Psoas muscle (tissue), 7 donors: ENCODE measurements at regions not wholly inside any gene's neighbourhood (a gene's known extent, or its start where the extent isn't known, plus 50 kb on each side); places are given as distances from the start of the nearest gene placed in this dataset.

Source experiments
- ATAC-seq, 4 donors: fragments of 200-7000 bp; cut with Tn5 transposase; one replicate each; pipeline ENCODE4 v1.9.1; 2020; ENCODE audit warnings: moderate library complexity in 3 of 4, mild to moderate bottlenecking in 2 of 4
- DNase-seq, 2 donors: peaks; one replicate each; pipeline ENCODE4 v3.0.0-alpha.2; 2020
- H3K27ac ChIP-seq: fragments of 200-600 bp; one replicate; pipeline ENCODE4 v1.8.0; 2022
- H3K27me3 ChIP-seq, 3 donors: fragments of 200-600 bp in 1 of 3; one replicate each; pipeline versions ENCODE4 v1.6.1 to v1.8.0; 2013 to 2022; ENCODE audit warnings: low read length in 2 of 3, mild to moderate bottlenecking in 2 of 3, moderate library complexity in 1 of 3; ENCODE audit not compliant: insufficient read depth in 3 of 3
- H3K36me3 ChIP-seq, 2 donors: fragments of 200-600 bp in 1 of 2; one replicate each; pipeline versions ENCODE4 v1.6.1 to v1.8.0; 2013 to 2022; ENCODE audit warnings: low read depth in 1 of 2, mild to moderate bottlenecking in 1 of 2, moderate library complexity in 1 of 2; ENCODE audit not compliant: insufficient read depth in 1 of 2
- H3K4me1 ChIP-seq: fragments of 200-600 bp; one replicate; pipeline ENCODE4 v1.8.0; 2022
- H3K4me3 ChIP-seq: fragments of 200-600 bp; one replicate; pipeline ENCODE4 v1.8.0; 2022; ENCODE audit warnings: mild to moderate bottlenecking
- H3K9me3 ChIP-seq: fragments of 200-600 bp; one replicate; pipeline ENCODE4 v1.8.0; 2022
- WGBS, 3 donors: extraction: QIAGEN DNeasy Blood & Tissue Kit; methylation state at CpG; one replicate each; pipeline versions ENCODE4 v1.1.6 to v1.1.7; 2013; 5-methylcytosine and 5-hydroxymethylcytosine counted together
- intact Hi-C, 2 donors: fragments of 100-400 bp; cut with DNase I; formaldehyde crosslinking; loops; one replicate each; pipeline versions ENCODE4 v1.11.0 to v1.14.2; 2022
- TF ChIP-seq, protein P1 (sequence below): fragments of 200-600 bp; IDR thresholded peaks from one replicate; pipeline ENCODE4 v1.8.0; 2022; ENCODE audit warnings: antibody characterized with exemption
- donor health status: healthy with polysubstance abuse.
- donor health status: DM: no; HTN: no; CAD: no; lungs with moderate emphysema.
- donor health status: Bipolar disorder and iron deficiency.
- donor health status: healthy.
- donor health status: DM: yes; HTN: yes; CAD: no.
- donor health status: DM: no; HTN: no; CAD: no.
- donor health status: DM: yes; HTN: yes; CAD: no.

- Histone ChIP-seq H3K36me3 (no peaks in the 10 kb centered on the region), H3K9me3 (no peaks in the 10 kb centered on the region), H3K4me3 (no peak overlapping the region), H3K27ac (no peak overlapping the region), H3K4me1 (no peaks in the 10 kb centered on the region), H3K27me3 (no peaks in the 10 kb centered on the region)
- intact Hi-C loops: no loop called here
- DNase-seq (no peak), ATAC-seq (no peak)
- TF ChIP-seq, protein P1, sequence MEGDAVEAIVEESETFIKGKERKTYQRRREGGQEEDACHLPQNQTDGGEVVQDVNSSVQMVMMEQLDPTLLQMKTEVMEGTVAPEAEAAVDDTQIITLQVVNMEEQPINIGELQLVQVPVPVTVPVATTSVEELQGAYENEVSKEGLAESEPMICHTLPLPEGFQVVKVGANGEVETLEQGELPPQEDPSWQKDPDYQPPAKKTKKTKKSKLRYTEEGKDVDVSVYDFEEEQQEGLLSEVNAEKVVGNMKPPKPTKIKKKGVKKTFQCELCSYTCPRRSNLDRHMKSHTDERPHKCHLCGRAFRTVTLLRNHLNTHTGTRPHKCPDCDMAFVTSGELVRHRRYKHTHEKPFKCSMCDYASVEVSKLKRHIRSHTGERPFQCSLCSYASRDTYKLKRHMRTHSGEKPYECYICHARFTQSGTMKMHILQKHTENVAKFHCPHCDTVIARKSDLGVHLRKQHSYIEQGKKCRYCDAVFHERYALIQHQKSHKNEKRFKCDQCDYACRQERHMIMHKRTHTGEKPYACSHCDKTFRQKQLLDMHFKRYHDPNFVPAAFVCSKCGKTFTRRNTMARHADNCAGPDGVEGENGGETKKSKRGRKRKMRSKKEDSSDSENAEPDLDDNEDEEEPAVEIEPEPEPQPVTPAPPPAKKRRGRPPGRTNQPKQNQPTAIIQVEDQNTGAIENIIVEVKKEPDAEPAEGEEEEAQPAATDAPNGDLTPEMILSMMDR: no peak
- 80 to 84% (median 83%) methylated on average over 2 of the region's 2 CpGs for WGBS, 3 donors
Measured at GRCh38 chr10:44814929-44815328, 96.2 kb upstream of the TMEM72 start.

DNA sequence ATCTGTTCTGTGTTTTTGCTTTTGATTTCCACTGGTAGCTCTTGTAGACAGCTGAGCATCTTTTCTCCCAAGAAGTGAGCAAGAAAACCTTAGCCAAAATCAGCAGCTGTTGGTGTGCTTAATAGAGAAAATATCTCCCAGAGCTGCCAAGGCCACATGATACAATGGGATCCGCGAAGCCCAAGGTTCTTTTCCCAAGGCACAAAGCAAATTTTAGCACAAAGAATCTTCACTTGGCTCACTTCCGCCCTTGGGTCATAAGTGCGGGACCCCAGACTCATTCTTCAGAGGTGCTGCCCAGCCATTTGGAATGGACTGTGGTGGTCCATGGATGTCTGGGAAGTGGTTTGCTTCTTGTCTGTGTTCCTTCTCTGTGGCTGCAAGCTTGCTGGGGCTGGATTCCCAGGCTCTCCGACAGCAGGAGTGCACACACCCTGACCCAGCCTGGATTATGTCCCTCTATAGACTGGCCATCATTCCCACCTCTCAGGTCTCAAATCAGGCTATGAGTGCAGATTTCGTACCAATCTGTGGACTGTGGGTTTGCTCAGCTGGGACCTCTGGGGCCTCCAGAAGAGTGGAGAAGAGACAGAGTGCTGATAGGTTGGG lies 93.0 kb upstream of the TMEM72 start:
- TF ChIP-seq, protein P1: no peak
- intact Hi-C loops: no loop called here
- H3K27me3 ChIP-seq: no peaks in the 10 kb centered on the region
- ATAC-seq: no peak
- H3K4me3 ChIP-seq: no peak overlapping the region
- WGBS, 3 donors: 26 to 53% (median 34%) methylated on average over 6 of the region's 6 CpGs
- H3K27ac ChIP-seq: peak overlapping the region; percentile 41
- H3K4me1 ChIP-seq: no peaks in the 10 kb centered on the region
- H3K36me3 ChIP-seq: no peaks in the 10 kb centered on the region
- no peak for DNase-seq
- no peaks in the 10 kb centered on the region for H3K9me3 ChIP-seq

DNA sequence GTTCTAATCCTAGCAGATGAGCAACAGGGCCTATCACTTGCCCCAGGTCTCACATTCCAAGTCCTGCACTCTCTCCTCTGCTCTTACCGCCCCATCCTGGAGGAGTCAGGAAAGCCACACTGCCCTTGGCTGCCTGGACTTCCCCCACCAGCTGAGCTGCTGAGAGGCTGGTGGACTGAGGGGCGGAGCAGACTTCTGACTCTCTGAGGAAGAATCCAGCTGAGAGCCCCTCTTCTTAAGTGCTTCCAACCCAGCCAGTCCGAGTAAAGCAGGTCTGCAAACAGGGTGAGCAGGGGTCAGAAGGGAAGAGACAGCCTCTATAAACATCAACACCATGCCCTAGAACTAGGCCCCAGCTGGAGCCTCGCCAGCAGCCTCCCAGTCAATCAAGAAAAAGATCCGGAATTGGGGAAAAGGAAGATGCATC lies 92.4 kb upstream of the TMEM72 start:
- Histone ChIP-seq H3K4me1 (no peaks in the 10 kb centered on the region), H3K9me3 (no peaks in the 10 kb centered on the region), H3K27ac (peak overlapping the region; percentile 41), H3K36me3 (no peaks in the 10 kb centered on the region), H3K27me3 (no peaks in the 10 kb centered on the region), H3K4me3 (no peak overlapping the region)
- DNase-seq (no peak), ATAC-seq (no peak)
- WGBS, 3 donors: 46 to 62% (median 48%) methylated on average over 5 of the region's 5 CpGs
- TF ChIP-seq, protein P1: no peak
- intact Hi-C loops: no loop called here

GRCh38 chr10:44820094-44820493 lies 91.0 kb upstream of the TMEM72 start:
- ATAC-seq: no peak
- TF ChIP-seq, protein P1: no peak
- Histone ChIP-seq H3K9me3 (no peaks in the 10 kb centered on the region), H3K4me3 (no peak overlapping the region), H3K4me1 (no peaks in the 10 kb centered on the region), H3K27me3 (no peaks in the 10 kb centered on the region), H3K36me3 (no peaks in the 10 kb centered on the region), H3K27ac (no peak overlapping the region)
- WGBS, 3 donors: 92 to 97% (median 93%) methylated on average over 3 of the region's 3 CpGs
- DNase-seq: no peak
- intact Hi-C loops: no loop called here

DNA sequence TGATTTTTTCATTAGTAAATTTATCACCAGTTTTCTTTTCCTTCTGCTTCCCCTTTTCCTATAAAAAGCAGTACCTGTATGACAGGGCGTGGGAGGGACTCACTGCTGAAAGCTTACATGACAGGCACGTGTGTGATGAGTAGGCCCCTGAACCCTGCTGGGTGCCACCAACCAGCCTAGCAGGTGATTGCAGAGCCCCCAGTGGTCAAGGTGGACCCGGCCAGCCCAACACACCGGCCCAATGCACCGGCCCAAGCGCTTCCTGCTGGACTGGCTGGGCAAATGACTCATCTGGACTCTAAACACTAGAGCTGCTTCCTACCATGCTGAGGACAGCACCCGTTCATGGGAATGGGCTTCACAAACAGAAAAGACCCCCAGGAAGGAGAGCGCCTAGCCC lies 89.8 kb upstream of the TMEM72 start:
- WGBS, 3 donors: 94% methylated on average over 8 of the region's 8 CpGs
- no peaks in the 10 kb centered on the region for H3K36me3 ChIP-seq
- no peak for DNase-seq

More for the DNA sequence above, 89.8 kb upstream of the TMEM72 start:
- H3K4me3 ChIP-seq: no peak overlapping the region
- intact Hi-C loops: no loop called here
- no peaks in the 10 kb centered on the region for H3K4me1 ChIP-seq
- ATAC-seq: no peak
- TF ChIP-seq, protein P1: no peak
- no peaks in the 10 kb centered on the region for H3K9me3 ChIP-seq
- H3K27me3 ChIP-seq: no peaks in the 10 kb centered on the region
- no peak overlapping the region for H3K27ac ChIP-seq
